HG03571 (cell line): ENCODE measurements at regions not wholly inside any gene's neighbourhood (a gene's known extent, or its start where the extent isn't known, plus 50 kb on each side); places are given as distances from the start of the nearest gene placed in this dataset.

Experiments
- ATAC-seq: cut with Tn5 transposase; IDR thresholded peaks from one replicate; pipeline ENCODE4 v1.9.1; 2021; ENCODE audit not compliant: unreplicated experiment

GRCh38 chr13:97110936-97111335 is 111.2 kb upstream of the MBNL2 start:
- ATAC-seq: no peak

- ATAC-seq: no peak
These were observed 110.4 kb upstream of the MBNL2 start for GRCh38 chr13:97111756-97112155.

DNA sequence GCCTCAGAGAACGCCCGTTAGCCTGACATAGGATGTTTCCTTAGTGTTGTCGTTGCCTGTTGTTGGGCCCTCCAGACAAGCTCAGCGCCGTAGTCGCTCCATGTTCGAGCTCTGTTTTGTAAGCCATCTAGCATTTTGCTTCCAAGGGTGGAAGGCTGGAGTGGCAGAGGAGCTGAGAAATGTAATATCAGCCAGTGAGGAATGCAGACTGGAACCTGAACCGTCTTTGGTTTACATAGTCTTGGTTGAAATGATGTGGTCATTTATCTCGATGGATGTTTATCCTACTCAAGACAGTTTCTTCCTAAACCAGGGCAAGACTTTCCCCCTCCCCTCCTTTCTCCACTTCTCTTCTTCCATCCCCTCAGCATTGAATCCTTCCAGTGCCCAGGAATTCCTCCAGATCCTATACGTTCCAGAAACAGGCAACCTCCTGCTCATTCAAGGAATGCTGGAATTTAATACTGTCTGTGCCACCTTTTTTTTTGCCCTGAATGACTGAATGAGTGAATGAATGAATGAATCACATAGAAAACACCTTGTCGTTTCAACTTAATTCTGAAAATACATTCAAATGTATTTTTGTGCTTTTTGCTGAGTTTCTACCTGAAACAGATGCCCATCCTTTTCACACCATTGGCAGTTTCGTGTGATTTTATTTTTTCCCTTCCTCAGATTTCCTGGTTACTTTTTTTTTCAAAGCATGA is 109.5 kb upstream of the MBNL2 start:
- ATAC-seq: no peak

- no peak for ATAC-seq
These were observed 108.7 kb upstream of the MBNL2 start for GRCh38 chr13:97113231-97114001.

DNA sequence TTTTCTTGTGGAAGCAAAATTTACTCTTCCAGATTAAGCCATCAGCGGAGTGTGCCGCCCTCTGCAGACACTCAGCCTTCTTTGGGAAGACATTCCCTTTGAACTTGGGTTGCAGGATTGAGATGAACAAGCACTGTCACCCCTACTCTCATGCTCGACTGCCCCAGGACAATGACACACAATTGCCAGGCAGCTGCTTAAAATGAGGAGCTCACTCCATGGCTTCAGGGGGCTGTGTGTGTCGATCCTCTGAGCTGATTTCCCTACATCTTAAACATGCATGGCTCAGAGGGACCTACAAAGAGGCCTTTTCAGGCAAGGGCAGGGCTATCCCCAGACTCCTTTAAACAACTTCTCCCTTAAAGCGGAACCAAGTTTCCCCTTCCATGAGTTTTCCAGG is 107.5 kb upstream of the MBNL2 start:
- ATAC-seq: no peak

DNA sequence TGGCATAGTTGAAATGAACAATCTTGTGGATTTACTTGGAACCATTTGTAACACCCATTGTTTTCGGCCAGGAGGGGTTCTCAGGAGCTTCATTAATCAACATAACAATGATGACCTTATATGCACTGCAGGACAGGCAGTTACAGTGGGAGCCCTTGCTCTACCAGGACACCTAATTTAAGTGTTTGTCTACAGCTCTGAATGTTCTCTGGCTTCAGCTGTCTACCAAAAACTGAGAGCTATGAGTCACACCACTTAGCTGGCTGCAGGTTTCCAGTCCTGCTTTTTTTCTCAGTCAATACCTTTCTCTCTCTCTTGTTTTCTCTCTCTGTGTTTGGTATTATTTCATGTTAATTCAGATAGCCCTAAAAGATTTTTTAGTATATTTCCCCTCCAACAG is 105.4 kb upstream of the MBNL2 start:
- ATAC-seq: no peak

DNA sequence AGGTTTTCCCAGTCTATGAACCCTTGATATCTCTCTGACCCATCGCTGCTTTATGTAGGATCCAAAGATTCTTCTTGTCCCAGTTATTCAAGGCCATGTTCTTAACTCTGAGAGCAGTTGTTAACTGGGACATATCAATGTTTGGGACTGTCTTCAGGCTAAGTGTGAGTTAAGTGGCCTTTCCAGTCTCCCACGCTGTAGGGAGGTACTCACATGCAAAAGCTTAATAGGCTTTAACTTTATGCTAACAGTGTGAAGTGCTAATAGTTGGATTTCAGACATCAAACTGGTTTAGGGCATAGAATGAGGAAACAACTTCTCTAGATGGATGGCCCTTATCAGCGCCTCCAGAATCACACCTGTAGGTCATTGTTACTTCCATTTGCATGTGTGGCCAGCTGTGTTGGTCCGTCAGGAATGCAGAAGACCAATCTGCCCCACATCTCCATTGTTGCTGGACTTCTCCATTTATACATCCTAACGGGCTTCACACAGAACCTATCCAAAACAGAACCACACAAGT is 104.7 kb upstream of the MBNL2 start:
- ATAC-seq: no peak

- ATAC-seq: no peak
These were observed 102.2 kb upstream of the MBNL2 start for GRCh38 chr13:97119943-97120342.

- no peak for ATAC-seq
These were observed 101.8 kb upstream of the MBNL2 start for GRCh38 chr13:97120346-97120745.

- no peak for ATAC-seq
These were observed 101.2 kb upstream of the MBNL2 start for GRCh38 chr13:97120976-97121375.

GRCh38 chr13:97121894-97122293 is 100.2 kb upstream of the MBNL2 start:
- ATAC-seq: no peak

- no peak for ATAC-seq
These were observed 99.6 kb upstream of the MBNL2 start for GRCh38 chr13:97122381-97122996.

DNA sequence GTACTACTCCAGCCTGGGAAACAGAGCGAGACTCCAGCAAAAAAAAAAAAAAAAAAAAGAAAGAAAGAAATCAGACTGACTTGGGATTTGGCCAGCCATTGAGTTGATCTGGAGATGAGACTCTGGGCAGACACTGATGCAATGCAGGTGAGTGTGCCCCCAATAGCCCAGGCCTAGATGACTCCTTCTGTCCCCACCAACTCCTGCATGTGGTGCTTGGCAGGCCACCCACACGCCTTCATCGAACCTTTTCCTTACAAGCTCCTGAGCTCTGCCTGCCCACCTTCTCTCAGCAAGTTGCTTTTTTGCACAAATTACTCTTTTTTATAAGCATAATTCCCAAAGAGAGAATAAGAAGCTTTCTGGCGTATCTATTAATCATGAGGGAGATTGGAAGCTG is 97.9 kb upstream of the MBNL2 start:
- no peak for ATAC-seq

GRCh38 chr13:97124915-97125809 is 97.0 kb upstream of the MBNL2 start:
- no peak for ATAC-seq

DNA sequence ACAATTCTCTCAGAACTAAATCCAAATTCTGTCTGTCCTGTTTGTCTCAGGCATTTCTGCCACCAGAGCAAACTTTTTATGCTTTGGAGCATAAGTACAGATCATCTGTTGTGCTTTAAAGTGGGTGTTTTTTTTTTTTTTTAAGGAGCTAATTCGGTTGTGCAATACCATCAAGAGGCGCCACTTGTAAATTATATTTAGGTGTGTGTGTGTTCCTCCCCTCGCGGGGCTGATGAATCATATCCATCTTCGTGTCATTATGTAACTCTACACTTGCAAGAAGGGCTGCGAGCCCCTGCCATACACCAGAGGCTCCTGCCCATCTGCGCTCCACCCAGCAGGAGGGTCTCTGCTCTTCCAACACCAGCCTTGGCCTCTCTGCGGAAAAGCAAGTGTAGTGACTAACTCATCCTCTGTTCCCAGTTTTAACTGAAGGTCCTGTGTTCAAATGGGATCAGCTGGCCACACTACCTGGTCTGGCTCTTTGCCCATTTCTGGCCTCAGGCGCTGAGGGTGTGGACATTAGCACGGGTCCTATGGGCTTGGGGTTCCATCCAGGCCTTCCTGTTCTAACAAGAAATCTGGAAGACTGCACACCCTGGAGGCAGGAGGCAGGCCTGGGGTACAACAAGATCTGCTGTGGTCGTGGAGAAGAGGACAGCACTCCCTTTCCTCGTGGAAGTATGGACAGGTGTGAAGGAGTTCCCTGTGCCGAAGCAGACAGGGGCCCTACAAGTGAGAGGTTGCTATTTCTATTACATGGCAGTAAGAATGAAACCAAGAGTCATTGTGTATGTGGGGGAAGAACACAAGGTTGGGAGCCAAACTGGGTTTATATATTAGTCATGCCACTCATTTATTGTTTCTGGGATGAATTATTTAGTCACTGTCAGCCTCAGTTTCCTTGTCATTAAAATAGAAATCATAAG is 96.1 kb upstream of the MBNL2 start:
- peak; percentile 90 for ATAC-seq

GRCh38 chr13:97127842-97128241 is 94.3 kb upstream of the MBNL2 start:
- no peak for ATAC-seq

DNA sequence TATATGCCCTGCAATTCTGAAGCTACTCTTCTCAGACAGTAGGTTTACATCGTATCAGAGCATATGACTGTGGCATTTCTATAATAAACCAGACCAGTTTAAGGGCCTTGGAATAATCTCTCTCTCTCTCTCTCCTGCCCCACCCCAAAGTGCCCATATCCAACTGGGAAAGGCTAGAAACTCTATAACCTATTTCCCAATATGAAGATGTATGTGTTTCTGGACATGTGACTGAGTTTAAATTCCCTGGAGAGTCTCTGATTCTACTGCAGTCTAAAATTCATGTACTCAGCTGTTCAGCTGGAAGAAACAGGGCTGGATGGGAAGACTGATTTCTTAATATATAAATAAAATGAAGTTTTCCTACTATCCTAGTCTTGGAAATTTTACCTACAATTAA is 91.9 kb upstream of the MBNL2 start:
- ATAC-seq: no peak

GRCh38 chr13:97131447-97131846 is 90.7 kb upstream of the MBNL2 start:
- no peak for ATAC-seq

- ATAC-seq: no peak
These were observed 88.6 kb upstream of the MBNL2 start for GRCh38 chr13:97133554-97133953.

GRCh38 chr13:97133955-97134354 is 88.2 kb upstream of the MBNL2 start:
- no peak for ATAC-seq
